ENCODE measurements at regions not wholly inside any gene's neighbourhood (a gene's known extent, or its start where the extent isn't known, plus 50 kb on each side); places are given as distances from the start of the nearest gene placed in this dataset.

DNA sequence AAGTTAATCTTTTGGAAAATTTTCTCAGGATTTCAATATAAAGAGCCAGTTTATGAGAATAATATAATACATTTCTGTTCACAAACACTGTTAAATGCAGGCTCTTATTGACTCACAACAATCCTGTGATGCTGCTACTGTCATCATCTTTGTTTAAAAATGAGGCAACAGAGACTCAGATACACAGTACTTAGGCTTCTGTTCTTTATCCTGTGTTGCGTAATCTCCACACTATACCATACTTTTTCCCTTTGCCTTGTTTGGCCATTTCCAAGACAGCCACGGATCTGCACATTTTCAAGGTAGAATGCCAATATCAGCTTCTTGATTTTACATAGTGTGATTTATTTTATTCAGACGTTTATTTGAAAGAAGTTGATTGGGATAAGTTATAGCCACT is 699.0 kb upstream of the CITED2 start:
- Histone ChIP-seq H3K27ac (ENCODE audit: low read length) (no peak overlapping the region), H3K36me3 (ENCODE audit: insufficient read depth, low read length) (no peaks in the 10 kb centered on the region), H3K9me3 (ENCODE audit: low read length) (no peaks in the 10 kb centered on the region), H3F3A (ENCODE audit: insufficient read depth, low read length, poor library complexity, severe bottlenecking) (no peaks in the 10 kb centered on the region), H3K27me3 (ENCODE audit: insufficient read depth, low read depth, low read length) (no peaks in the 10 kb centered on the region), H2AFZ (ENCODE audit: low read depth, low read length) (no peak overlapping the region), H3K4me2 (ENCODE audit: low read length) (no peak overlapping the region), H3K9me2 (ENCODE audit: insufficient read depth, low read length) (no peaks in the 10 kb centered on the region), H3K4me3 (ENCODE audit: low read length) (no peak overlapping the region), H4K20me1 (ENCODE audit: insufficient read depth) (no peaks in the 10 kb centered on the region), H3K79me2 (replicated peaks; ENCODE audit: insufficient read depth, low read length) (no peaks in the 10 kb centered on the region), H3K9ac (ENCODE audit: low read length) (no peak overlapping the region)
- TF ChIP-seq RAD21 (conservative IDR thresholded peaks at IDR 0.05) (no peak), CTCF (IDR thresholded peaks at IDR 0.05; ENCODE audit: poor library complexity, severe bottlenecking) (no peak)

GRCh38 chr6:140071601-140072062 is 697.2 kb upstream of the CITED2 start:
- Histone ChIP-seq H3K9me3 (ENCODE audit: low read length) (no peaks in the 10 kb centered on the region), H3K27me3 (ENCODE audit: insufficient read depth, low read depth, low read length) (no peaks in the 10 kb centered on the region), H3F3A (ENCODE audit: insufficient read depth, low read length, poor library complexity, severe bottlenecking) (no peaks in the 10 kb centered on the region), H3K4me2 (ENCODE audit: low read length) (no peak overlapping the region), H2AFZ (ENCODE audit: low read depth, low read length) (no peak overlapping the region), H3K9me2 (ENCODE audit: insufficient read depth, low read length) (no peaks in the 10 kb centered on the region), H3K4me3 (ENCODE audit: low read length) (no peak overlapping the region), H3K36me3 (ENCODE audit: insufficient read depth, low read length) (no peaks in the 10 kb centered on the region), H3K79me2 (replicated peaks; ENCODE audit: insufficient read depth, low read length) (no peaks in the 10 kb centered on the region), H3K27ac (ENCODE audit: low read length) (no peak overlapping the region), H4K20me1 (ENCODE audit: insufficient read depth) (no peaks in the 10 kb centered on the region), H3K9ac (ENCODE audit: low read length) (no peak overlapping the region)
- TF ChIP-seq MXI1 (conservative IDR thresholded peaks at IDR 0.05; ENCODE audit: poor library complexity, severe bottlenecking) (no peak), TAF1 (IDR thresholded peaks at IDR 0.05; ENCODE audit: low read depth) (no peak), CTCF (IDR thresholded peaks at IDR 0.05; ENCODE audit: poor library complexity, severe bottlenecking) (no peak), EP300 (conservative IDR thresholded peaks at IDR 0.05; ENCODE audit: poor library complexity, severe bottlenecking) (no peak), POLR2AphosphoS5 (IDR thresholded peaks at IDR 0.05) (no peak), SMC3 (conservative IDR thresholded peaks at IDR 0.05; ENCODE audit: poor library complexity) (no peak), EZH2 (IDR thresholded peaks at IDR 0.05; ENCODE audit: borderline replicate concordance, insufficient read depth, low read length, poor library complexity, severe bottlenecking) (no peak), RAD21 (conservative IDR thresholded peaks at IDR 0.05) (no peak)
- TF ChIP-seq, protein P1, sequence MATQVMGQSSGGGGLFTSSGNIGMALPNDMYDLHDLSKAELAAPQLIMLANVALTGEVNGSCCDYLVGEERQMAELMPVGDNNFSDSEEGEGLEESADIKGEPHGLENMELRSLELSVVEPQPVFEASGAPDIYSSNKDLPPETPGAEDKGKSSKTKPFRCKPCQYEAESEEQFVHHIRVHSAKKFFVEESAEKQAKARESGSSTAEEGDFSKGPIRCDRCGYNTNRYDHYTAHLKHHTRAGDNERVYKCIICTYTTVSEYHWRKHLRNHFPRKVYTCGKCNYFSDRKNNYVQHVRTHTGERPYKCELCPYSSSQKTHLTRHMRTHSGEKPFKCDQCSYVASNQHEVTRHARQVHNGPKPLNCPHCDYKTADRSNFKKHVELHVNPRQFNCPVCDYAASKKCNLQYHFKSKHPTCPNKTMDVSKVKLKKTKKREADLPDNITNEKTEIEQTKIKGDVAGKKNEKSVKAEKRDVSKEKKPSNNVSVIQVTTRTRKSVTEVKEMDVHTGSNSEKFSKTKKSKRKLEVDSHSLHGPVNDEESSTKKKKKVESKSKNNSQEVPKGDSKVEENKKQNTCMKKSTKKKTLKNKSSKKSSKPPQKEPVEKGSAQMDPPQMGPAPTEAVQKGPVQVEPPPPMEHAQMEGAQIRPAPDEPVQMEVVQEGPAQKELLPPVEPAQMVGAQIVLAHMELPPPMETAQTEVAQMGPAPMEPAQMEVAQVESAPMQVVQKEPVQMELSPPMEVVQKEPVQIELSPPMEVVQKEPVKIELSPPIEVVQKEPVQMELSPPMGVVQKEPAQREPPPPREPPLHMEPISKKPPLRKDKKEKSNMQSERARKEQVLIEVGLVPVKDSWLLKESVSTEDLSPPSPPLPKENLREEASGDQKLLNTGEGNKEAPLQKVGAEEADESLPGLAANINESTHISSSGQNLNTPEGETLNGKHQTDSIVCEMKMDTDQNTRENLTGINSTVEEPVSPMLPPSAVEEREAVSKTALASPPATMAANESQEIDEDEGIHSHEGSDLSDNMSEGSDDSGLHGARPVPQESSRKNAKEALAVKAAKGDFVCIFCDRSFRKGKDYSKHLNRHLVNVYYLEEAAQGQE (IDR thresholded peaks at IDR 0.05; ENCODE audit: borderline replicate concordance): no peak

Data from neural cell (in vitro differentiated cells).